ENCODE measurements at regions not wholly inside any gene's neighbourhood (a gene's known extent, or its start where the extent isn't known, plus 50 kb on each side); places are given as distances from the start of the nearest gene placed in this dataset.

DNA sequence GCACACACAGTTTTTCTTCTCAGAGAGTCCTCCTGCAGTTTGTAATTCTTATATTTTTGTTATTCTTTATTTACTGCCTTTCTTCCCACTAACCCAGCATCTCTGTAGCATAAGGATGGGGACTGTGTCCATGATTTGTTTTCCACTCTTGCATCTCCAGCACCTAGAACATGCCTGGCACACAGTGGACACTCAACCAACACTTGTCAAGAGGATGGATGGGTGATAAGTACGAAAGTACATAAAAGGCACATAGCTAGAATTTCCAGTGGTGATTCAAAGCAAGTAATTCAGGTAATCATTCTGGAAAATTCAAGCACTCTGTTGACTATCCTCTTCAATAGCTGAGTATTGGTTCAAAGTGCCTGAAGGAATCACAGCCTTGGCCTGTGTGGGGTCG lies 60.2 kb upstream of the TRIO start:
- Histone ChIP-seq H3K4me1 (ENCODE audit: insufficient read depth, low read length) (no peaks in the 10 kb centered on the region), H3K27me3 (ENCODE audit: control insufficient read depth in 1 of 2, insufficient read depth in 2 of 2, low read length in 2 of 2) (peaks cover 1 to 11% of the 10 kb centered on the region in 2 experiments; a peak in 2 of 5 replicates), H3K36me3 (replicated peaks in 1 of 2; ENCODE audit: control insufficient read depth in 1 of 2, insufficient read depth in 2 of 2, low read length in 2 of 2) (no peaks in the 10 kb centered on the region), H3K79me2 (ENCODE audit: insufficient read depth, low read length) (no peaks in the 10 kb centered on the region), H3K4me2 (ENCODE audit: low read depth, low read length) (no peak overlapping the region), H3K9me3 (ENCODE audit: low read length) (no peaks in the 10 kb centered on the region), H3K9ac (ENCODE audit: insufficient read depth, low read depth, low read length) (no peak overlapping the region), H3K27ac (ENCODE audit: extremely low read length, insufficient read depth, low read length) (no peak overlapping the region), H4K20me1 (ENCODE audit: insufficient read depth, low read length) (no peaks in the 10 kb centered on the region), H3K4me3 (replicated peaks in 1 of 3; ENCODE audit: insufficient read depth in 1 of 3, low read depth in 2 of 3, low read length in 3 of 3) (no peak overlapping the region), H2AFZ (ENCODE audit: low read length) (no peak overlapping the region)
- intact Hi-C loops (cut with micrococcal nuclease; ENCODE audit: unreplicated experiment) = no loop called here
- BruUV-seq (replicated peaks) = no TSS peak
- 23% methylated on average over 2 of the region's 2 CpGs for WGBS (ENCODE audit: low lambda C conversion rate)
- POLR2A ChIA-PET = no interaction called here
- DNase-seq (ENCODE audit: low spot score) (no peak), ATAC-seq (no peak), FAIRE-seq (no peak)
- no peak for TF ChIP-seq U2AF1 (optimal IDR thresholded peaks at IDR 0.05; ENCODE audit: low read depth, low read length)
- CTCF ChIA-PET (ENCODE audit: low intra/inter-chr PET ratio, low total read pairs) = no interaction called here
- in situ Hi-C loops (cut with HindIII; ENCODE audit: extremely low pct_ligation_motif_present, low pct_unique_long_range_greater_than_20kb) = no loop called here

DNA sequence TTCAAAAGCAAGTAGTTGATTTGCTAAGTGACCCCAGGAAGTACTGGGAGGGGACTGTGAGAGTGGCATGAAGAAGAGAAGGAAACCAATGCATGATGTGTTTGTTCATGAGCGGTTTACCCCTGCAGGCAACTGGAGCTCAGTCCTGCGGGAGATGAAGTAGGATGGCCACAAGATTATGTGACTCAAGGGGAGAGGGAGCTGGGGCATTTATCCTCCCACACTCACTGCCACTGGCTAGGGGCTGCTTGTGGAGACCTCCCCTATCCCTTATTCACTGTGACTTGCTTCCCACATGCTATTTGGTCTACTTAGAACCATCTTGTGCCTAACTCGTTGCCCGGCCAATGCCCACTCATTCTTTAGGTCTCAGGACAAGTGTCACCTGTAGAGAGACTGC lies 60.6 kb upstream of the TRIO start:
- H2AFZ ChIP-seq (ENCODE audit: low read length) = no peak overlapping the region
- no TSS peak for BruUV-seq (replicated peaks)
- no peak overlapping the region for H3K4me3 ChIP-seq (replicated peaks in 1 of 3; ENCODE audit: insufficient read depth in 1 of 3, low read depth in 2 of 3, low read length in 3 of 3)
- H3K9me3 ChIP-seq (ENCODE audit: low read length) = no peaks in the 10 kb centered on the region
- no peak overlapping the region for H3K27ac ChIP-seq (ENCODE audit: extremely low read length, insufficient read depth, low read length)
- H3K79me2 ChIP-seq (ENCODE audit: insufficient read depth, low read length) = no peaks in the 10 kb centered on the region
- ATAC-seq = no peak
- in situ Hi-C loops (cut with HindIII; ENCODE audit: extremely low pct_ligation_motif_present, low pct_unique_long_range_greater_than_20kb) (no loop called here), intact Hi-C loops (cut with micrococcal nuclease; ENCODE audit: unreplicated experiment) (no loop called here)
- ChIA-PET POLR2A (no interaction called here), CTCF (ENCODE audit: low intra/inter-chr PET ratio, low total read pairs) (no interaction called here)
- no peaks in the 10 kb centered on the region for H3K36me3 ChIP-seq (replicated peaks in 1 of 2; ENCODE audit: control insufficient read depth in 1 of 2, insufficient read depth in 2 of 2, low read length in 2 of 2)
- TF ChIP-seq ZNF615 (CRISPR knock-in tag; IDR thresholded peaks at IDR 0.05; ENCODE audit: borderline replicate concordance) (no peak), SMC3 (IDR thresholded peaks at IDR 0.05; ENCODE audit: low read length) (no peak)
- TF ChIP-seq, protein P1, sequence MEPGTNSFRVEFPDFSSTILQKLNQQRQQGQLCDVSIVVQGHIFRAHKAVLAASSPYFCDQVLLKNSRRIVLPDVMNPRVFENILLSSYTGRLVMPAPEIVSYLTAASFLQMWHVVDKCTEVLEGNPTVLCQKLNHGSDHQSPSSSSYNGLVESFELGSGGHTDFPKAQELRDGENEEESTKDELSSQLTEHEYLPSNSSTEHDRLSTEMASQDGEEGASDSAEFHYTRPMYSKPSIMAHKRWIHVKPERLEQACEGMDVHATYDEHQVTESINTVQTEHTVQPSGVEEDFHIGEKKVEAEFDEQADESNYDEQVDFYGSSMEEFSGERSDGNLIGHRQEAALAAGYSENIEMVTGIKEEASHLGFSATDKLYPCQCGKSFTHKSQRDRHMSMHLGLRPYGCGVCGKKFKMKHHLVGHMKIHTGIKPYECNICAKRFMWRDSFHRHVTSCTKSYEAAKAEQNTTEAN (CRISPR knock-in tag; conservative IDR thresholded peaks at IDR 0.05) = no peak
- no peak overlapping the region for H3K4me2 ChIP-seq (ENCODE audit: low read depth, low read length)
- FAIRE-seq = no peak
- H3K9ac ChIP-seq (ENCODE audit: insufficient read depth, low read depth, low read length) = no peak overlapping the region
- DNase-seq (ENCODE audit: low spot score) = no peak
- 31% methylated on average over 4 of the region's 4 CpGs for WGBS (ENCODE audit: low lambda C conversion rate)
- no peaks in the 10 kb centered on the region for H4K20me1 ChIP-seq (ENCODE audit: insufficient read depth, low read length)
- no peaks in the 10 kb centered on the region for H3K4me1 ChIP-seq (ENCODE audit: insufficient read depth, low read length)
- peaks cover 1 to 14% of the 10 kb centered on the region in 2 experiments; a peak in 3 of 5 replicates for H3K27me3 ChIP-seq (ENCODE audit: control insufficient read depth in 1 of 2, insufficient read depth in 2 of 2, low read length in 2 of 2)

All from HepG2 (cell line).